K562 (cell line): ENCODE measurements at regions not wholly inside any gene's neighbourhood (a gene's known extent, or its start where the extent isn't known, plus 50 kb on each side); places are given as distances from the start of the nearest gene placed in this dataset.

Experiments used
- ATAC-seq: fragments of 200-7000 bp; cut with Tn5 transposase; 3 replicates; pipeline ENCODE4 v1.9.1; 2020; ENCODE audit warnings: moderate library complexity
- BruUV-seq: library from RNA; stranded (reverse); fragments of 400-500 nt; replicated peaks from 2 replicates; lab custom pipeline; 2021; lab: Mats Ljungman, UMichigan
- CTCF ChIA-PET: fragments of 300-600 bp; formaldehyde crosslinking; extraction: SDS; loops from one replicate; lab custom pipeline; 2021; ENCODE audit warnings: low intra/inter-chr PET ratio; lab: Yijun Ruan, JAX
- POLR2A ChIA-PET: fragments of 300-600, 350-650 bp; sonication (Branson Sonifier 250); formaldehyde crosslinking; extraction: SDS; loops from one replicate; lab custom pipeline; 2021; ENCODE audit warnings: antibody characterized with exemption, inconsistent platforms; lab: Yijun Ruan, JAX
- DNase-seq, 4 experiments: peaks; one replicate each; pipeline versions ENCODE4 v3.0.0 to v3.0.0-alpha.2; 2011 to 2018; ENCODE audit warnings: low spot score in 3 of 4, mixed read lengths in 3 of 4; ENCODE audit errors: extremely low read depth in 1 of 4
- FAIRE-seq: peaks from 2 replicates; lab custom pipeline; 2011; peaks lifted over from hg19 to GRCh38; lab: Jason Lieb, UNC
- H2AFZ ChIP-seq: 2 replicates; pipeline ENCODE4 v1.6.0; 2011; ENCODE audit warnings: low read depth, low read length, control low read depth, inconsistent platforms
- H3K27ac ChIP-seq: fragments of 200-600 bp; 3 replicates; pipeline ENCODE4 v1.8.0; 2011; ENCODE audit warnings: low read depth, mild to moderate bottlenecking, control low read depth, inconsistent platforms, low read length, moderate library complexity, mixed read lengths; ENCODE audit errors: extremely low read depth
- H3K27me3 ChIP-seq, 2 experiments: fragments of 300-600 bp in 1 of 2; 2 replicates in 1 of 2; 3 replicates in 1 of 2; pipeline versions ENCODE4 v1.6.0 to v1.8.0; 2011; ENCODE audit warnings: inconsistent platforms in 2 of 2, low read length in 2 of 2, mild to moderate bottlenecking in 1 of 2, mixed read lengths in 1 of 2, moderate library complexity in 1 of 2; ENCODE audit not compliant: control insufficient read depth in 2 of 2, insufficient read depth in 2 of 2
- H3K36me3 ChIP-seq: fragments of 300-600 bp; 3 replicates; pipeline ENCODE4 v1.8.0; 2011; ENCODE audit warnings: mild to moderate bottlenecking, low read length, inconsistent platforms; ENCODE audit not compliant: control insufficient read depth, insufficient read depth
- H3K4me1 ChIP-seq, 2 experiments: fragments of 200-600 bp in 1 of 2; replicated peaks in 1 of 2; 2 replicates in 1 of 2; 3 replicates in 1 of 2; pipeline versions ENCODE4 v1.5.1 to v1.8.0; 2011; ENCODE audit warnings: inconsistent platforms in 2 of 2, low read length in 2 of 2, mild to moderate bottlenecking in 1 of 2, mixed read lengths in 1 of 2, moderate library complexity in 1 of 2; ENCODE audit not compliant: control insufficient read depth in 2 of 2, insufficient read depth in 2 of 2
- H3K4me2 ChIP-seq: 2 replicates; pipeline ENCODE4 v1.6.1; 2011; ENCODE audit warnings: low read length, control low read depth, inconsistent platforms, mixed read lengths; ENCODE audit not compliant: insufficient read depth
- H3K4me3 ChIP-seq: fragments of 200-600 bp; sonication (generic), shearing (Covaris generic); 2 replicates; pipeline ENCODE4 v1.5.1; 2016; ENCODE audit warnings: control low read depth, inconsistent platforms
- H3K79me2 ChIP-seq: fragments of 200-600 bp; 3 replicates; pipeline ENCODE4 v1.8.0; 2011; ENCODE audit warnings: low read length, inconsistent platforms; ENCODE audit not compliant: control insufficient read depth, insufficient read depth
- H3K9ac ChIP-seq, 2 experiments: 2 replicates each; pipeline versions ENCODE4 v1.6.0 to v1.6.1; 2011; ENCODE audit warnings: low read depth in 2 of 2, low read length in 2 of 2, control low read depth in 1 of 2, inconsistent platforms in 1 of 2, mild to moderate bottlenecking in 1 of 2, mixed read lengths in 1 of 2; ENCODE audit not compliant: insufficient read depth in 1 of 2
- H3K9me1 ChIP-seq: one replicate; pipeline ENCODE4 v1.6.0; 2011; ENCODE audit warnings: inconsistent platforms, mild to moderate bottlenecking, low read length, moderate library complexity; ENCODE audit not compliant: control insufficient read depth, insufficient read depth
- H3K9me3 ChIP-seq: replicated peaks from 2 replicates; pipeline ENCODE4 v1.5.1; 2011; ENCODE audit warnings: low read depth, low read length, inconsistent platforms; ENCODE audit not compliant: control insufficient read depth, insufficient read depth
- H4K20me1 ChIP-seq: replicated peaks from 2 replicates; pipeline ENCODE4 v1.6.1; 2011; ENCODE audit warnings: low read length, inconsistent platforms, mixed read lengths; ENCODE audit not compliant: control insufficient read depth, insufficient read depth
- CC2D1A ChIP-seq: fragments of 450-650 bp; IDR thresholded peaks from 2 replicates; pipeline ENCODE4 v1.6.1; 2017; ENCODE audit warnings: mild to moderate bottlenecking
- CEBPB ChIP-seq: fragments of 450-650 bp; IDR thresholded peaks from 2 replicates; pipeline ENCODE4 v1.6.1; 2016; ENCODE audit warnings: missing genetic modification characterization, missing compliant biosample characterization
- HBP1 ChIP-seq: fragments of 450-650 bp; formaldehyde crosslinking; IDR thresholded peaks from 2 replicates; pipeline ENCODE4 v1.4.0; 2022; ENCODE audit warnings: missing genetic modification characterization
- MEF2A ChIP-seq: IDR thresholded peaks from 2 replicates; pipeline ENCODE4 v1.6.1; 2011; ENCODE audit warnings: low read depth, mild to moderate bottlenecking, low read length, moderate library complexity; ENCODE audit not compliant: control insufficient read depth
- SMARCC2 ChIP-seq: fragments of 450-650 bp; IDR thresholded peaks from 2 replicates; pipeline ENCODE4 v1.6.1; 2017; ENCODE audit warnings: antibody characterized with exemption, moderate library complexity, mild to moderate bottlenecking, low read depth
- SREBF1 ChIP-seq: fragments of 150-350 bp; IDR thresholded peaks from 2 replicates; pipeline ENCODE4 v1.6.1; 2014; ENCODE audit warnings: antibody characterized with exemption, low read depth, low read length, borderline replicate concordance
- TAF7 ChIP-seq: fragments of 450-650 bp; IDR thresholded peaks from 2 replicates; pipeline ENCODE4 v1.6.1; 2016; ENCODE audit warnings: missing genetic modification characterization, missing compliant biosample characterization
- ZNF644 ChIP-seq: fragments of 200-800 bp; sonication (Bioruptor generic); IDR thresholded peaks from 2 replicates; pipeline ENCODE4 v1.6.1; 2016; ENCODE audit warnings: low read depth, missing genetic modification characterization, missing compliant biosample characterization
- ZZZ3 ChIP-seq: fragments of 450-650 bp; IDR thresholded peaks from 2 replicates; pipeline ENCODE4 v1.6.1; 2016; ENCODE audit warnings: antibody characterized with exemption, mild to moderate bottlenecking, moderate library complexity
- WGBS: fragments of 100-300 bp; shearing (Covaris generic); methylation state at CpG from one replicate; pipeline ENCODE4 v1.1.6; 2016; ENCODE audit warnings: low coverage, mixed read lengths; ENCODE audit not compliant: insufficient coverage; ENCODE audit errors: missing lambda C conversion rate; 5-methylcytosine and 5-hydroxymethylcytosine counted together
- in situ Hi-C: fragments of 300-500 bp; cut with MboI; formaldehyde crosslinking; loops from 4 replicates; pipeline ENCODE4 v1.15.0; 2018; ENCODE audit warnings: inconsistent platforms, mixed read lengths
- intact Hi-C: fragments of 100-400 bp; cut with micrococcal nuclease; formaldehyde crosslinking; loops from 2 replicates; pipeline ENCODE4 v1.14.2; 2022

- CTCF ChIA-PET = no interaction called here
- no peak overlapping the region for H3K9ac ChIP-seq
- intact Hi-C loops = no loop called here
- H3K4me2 ChIP-seq = no peak overlapping the region
- no peaks in the 10 kb centered on the region for H3K79me2 ChIP-seq
- no peaks in the 10 kb centered on the region for H4K20me1 ChIP-seq
- ATAC-seq = no peak
- BruUV-seq = no TSS peak
- H3K9me1 ChIP-seq = no peaks in the 10 kb centered on the region
- WGBS = 11% methylated on average over 3 of the region's 3 CpGs
- no peaks in the 10 kb centered on the region for H3K4me1 ChIP-seq
- no peak for TF ChIP-seq CEBPB (tag)
- TF ChIP-seq CC2D1A = no peak
- TF ChIP-seq HBP1 (CRISPR knock-in tag) = no peak
- no peak for TF ChIP-seq MEF2A
- TF ChIP-seq SMARCC2 = no peak
- TF ChIP-seq TAF7 = no peak
- no peak for TF ChIP-seq SREBF1
- TF ChIP-seq ZZZ3 = no peak
- TF ChIP-seq ZNF644 = no peak
- TF ChIP-seq, all 486 proteins: peak for 0
- H3K27me3 ChIP-seq = no peaks in the 10 kb centered on the region
- no peaks in the 10 kb centered on the region for H3K9me3 ChIP-seq
- in situ Hi-C loops = no loop called here
- H3K36me3 ChIP-seq = no peaks in the 10 kb centered on the region
- no peak for FAIRE-seq
- H3K4me3 ChIP-seq = no peak overlapping the region
- POLR2A ChIA-PET = no interaction called here
- no peak overlapping the region for H3K27ac ChIP-seq
- no peak overlapping the region for H2AFZ ChIP-seq
- DNase-seq = no peak
Observed at GRCh38 chr19:27740396-27740795, 1472.6 kb downstream of the UQCRFS1 start.
